ENCODE measurements at regions not wholly inside any gene's neighbourhood (a gene's known extent, or its start where the extent isn't known, plus 50 kb on each side); places are given as distances from the start of the nearest gene placed in this dataset.
"Not testable (repeated sequence)": the region's sequence is repeated elsewhere in the genome, so short reads cannot be mapped to it uniquely, and the experiment has no call there.

GRCh38 chr6:170213637-170214018 is 77.2 kb downstream of the DLL1 start:
- intact Hi-C loops (cut with micrococcal nuclease): not testable (repeated sequence)

- intact Hi-C loops (cut with micrococcal nuclease): no loop called here
These were observed 77.8 kb downstream of the DLL1 start for GRCh38 chr6:170212956-170213636.

- intact Hi-C loops (cut with micrococcal nuclease): no loop called here
These were observed 78.7 kb downstream of the DLL1 start for GRCh38 chr6:170212051-170212756.

- intact Hi-C loops (cut with micrococcal nuclease): no loop called here
These were observed 79.4 kb downstream of the DLL1 start for GRCh38 chr6:170211404-170212025.

- intact Hi-C loops (cut with micrococcal nuclease): no loop called here
These were observed 80.1 kb downstream of the DLL1 start for GRCh38 chr6:170210651-170211403.

- intact Hi-C loops (cut with micrococcal nuclease): no loop called here
These were observed 80.9 kb downstream of the DLL1 start for GRCh38 chr6:170210026-170210390.

- intact Hi-C loops (cut with micrococcal nuclease): no loop called here
These were observed 81.4 kb downstream of the DLL1 start for GRCh38 chr6:170209354-170210025.

- intact Hi-C loops (cut with micrococcal nuclease): no loop called here
These were observed 82.1 kb downstream of the DLL1 start for GRCh38 chr6:170208651-170209353.

- intact Hi-C loops (cut with micrococcal nuclease): no loop called here
These were observed 82.7 kb downstream of the DLL1 start for GRCh38 chr6:170208182-170208601.

- intact Hi-C loops (cut with micrococcal nuclease): no loop called here
These were observed 83.2 kb downstream of the DLL1 start for GRCh38 chr6:170207586-170208181.

- intact Hi-C loops (cut with micrococcal nuclease): no loop called here
These were observed 83.9 kb downstream of the DLL1 start for GRCh38 chr6:170206851-170207431.

- intact Hi-C loops (cut with micrococcal nuclease): no loop called here
These were observed 84.6 kb downstream of the DLL1 start for GRCh38 chr6:170206317-170206621.

GRCh38 chr6:170205534-170206316 is 85.2 kb downstream of the DLL1 start:
- intact Hi-C loops (cut with micrococcal nuclease): no loop called here

GRCh38 chr6:170205126-170205525 is 85.8 kb downstream of the DLL1 start:
- intact Hi-C loops (cut with micrococcal nuclease): no loop called here

- intact Hi-C loops (cut with micrococcal nuclease): no loop called here
These were observed 87.7 kb downstream of the DLL1 start for GRCh38 chr6:170203212-170203611.

- intact Hi-C loops (cut with micrococcal nuclease): no loop called here
These were observed 88.3 kb downstream of the DLL1 start for GRCh38 chr6:170202416-170203135.

- intact Hi-C loops (cut with micrococcal nuclease): no loop called here
These were observed 89.5 kb downstream of the DLL1 start for GRCh38 chr6:170201361-170201760.

- intact Hi-C loops (cut with micrococcal nuclease): no loop called here
These were observed 90.4 kb downstream of the DLL1 start for GRCh38 chr6:170200458-170200891.

GRCh38 chr6:170199716-170200115 is 91.2 kb downstream of the DLL1 start:
- intact Hi-C loops (cut with micrococcal nuclease): no loop called here
